ENCODE measurements at regions not wholly inside any gene's neighbourhood (a gene's known extent, or its start where the extent isn't known, plus 50 kb on each side); places are given as distances from the start of the nearest gene placed in this dataset.

DNA sequence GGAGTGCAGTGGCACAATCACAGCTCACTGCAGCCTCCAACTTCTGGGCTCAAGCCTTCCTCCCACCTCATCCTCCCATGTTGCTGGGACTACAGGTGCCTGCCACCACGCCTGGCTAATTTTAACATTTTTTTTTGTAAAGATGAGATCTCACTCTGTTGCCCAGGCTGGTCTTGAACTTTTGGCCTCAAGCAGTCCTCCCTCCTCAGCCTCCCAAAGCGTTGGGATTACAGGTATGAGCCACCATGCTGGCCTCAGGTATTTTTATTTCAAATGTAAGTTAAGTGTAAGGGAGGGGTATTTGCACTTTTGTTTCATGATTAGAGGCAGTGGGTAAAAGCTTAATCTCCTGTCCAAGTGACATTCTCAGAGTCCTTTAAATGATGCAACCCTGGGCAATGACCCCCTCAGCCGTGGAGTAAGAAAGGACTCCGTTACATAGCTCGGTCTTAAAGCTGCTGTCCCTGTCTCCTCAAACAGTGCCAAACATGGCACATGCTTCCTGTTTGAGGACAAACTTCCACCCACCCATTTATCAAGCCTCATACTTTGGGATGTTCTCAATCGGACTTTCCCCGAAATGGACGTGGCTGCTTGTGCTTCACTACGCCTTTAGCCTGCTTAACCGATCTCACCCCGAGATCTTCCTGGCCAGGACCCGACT, 296.1 kb downstream of the BAMBI start:
- in situ Hi-C loops (cut with HindIII; ENCODE audit: low pct_unique_long_range_greater_than_20kb, low sequenced_read_pairs) (no loop called here), intact Hi-C loops (cut with micrococcal nuclease; ENCODE audit: unreplicated experiment) (no loop called here)
- Histone ChIP-seq H3K27me3 (ENCODE audit: control insufficient read depth, insufficient read depth, low read length) (no peaks in the 10 kb centered on the region), H3K4me3 (ENCODE audit: low read depth in 2 of 2, low read length in 2 of 2) (no peak overlapping the region), H3K9me3 (ENCODE audit: control insufficient read depth, insufficient read depth, low read depth, low read length) (no peaks in the 10 kb centered on the region), H3K27ac (ENCODE audit: low read length) (no peak overlapping the region), H3K36me3 (ENCODE audit: control insufficient read depth, insufficient read depth, low read length) (no peaks in the 10 kb centered on the region), H3K4me1 (ENCODE audit: control insufficient read depth, insufficient read depth, low read length) (no peaks in the 10 kb centered on the region)
- no peak for ATAC-seq
- BruUV-seq (replicated peaks), result no TSS peak
- DNase-seq (ENCODE audit: low read depth, low spot score), result no peak
- no peak for TF ChIP-seq TCF7L2 (IDR thresholded peaks at IDR 0.05; ENCODE audit: low read depth, low read length)
- ChIA-PET POLR2A (no interaction called here), CTCF (no interaction called here)

DNA sequence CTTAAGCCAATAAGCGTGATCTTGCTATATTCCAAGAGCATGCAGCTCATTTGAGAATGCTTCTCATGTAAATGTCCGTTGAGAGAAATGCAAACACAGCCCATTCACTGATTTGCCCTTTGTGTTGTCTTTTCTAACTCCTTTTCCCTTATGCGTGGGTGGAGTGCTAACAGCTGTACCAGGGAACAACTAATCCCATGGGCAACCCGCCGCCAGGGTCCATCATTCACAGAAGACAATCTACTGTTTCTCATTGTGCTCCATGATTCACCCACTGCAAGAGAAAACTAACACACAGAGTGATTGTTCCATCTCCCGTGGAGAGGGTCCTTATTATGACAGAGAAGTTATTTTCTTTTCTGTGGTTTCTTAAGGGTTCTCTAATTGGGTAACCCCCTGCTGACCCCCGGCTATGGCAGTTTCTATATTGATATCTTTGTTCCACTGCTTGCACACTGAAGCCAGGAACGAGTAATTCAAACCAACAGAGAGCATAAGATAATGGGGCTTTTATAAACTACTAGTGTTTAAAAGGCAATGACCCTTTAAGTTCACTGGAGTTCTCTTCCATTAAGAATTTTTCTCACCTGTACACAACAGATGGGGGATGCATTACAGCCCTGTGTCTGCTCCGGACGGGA, 298.7 kb downstream of the BAMBI start:
- intact Hi-C loops (cut with micrococcal nuclease; ENCODE audit: unreplicated experiment) (no loop called here), in situ Hi-C loops (cut with HindIII; ENCODE audit: low pct_unique_long_range_greater_than_20kb, low sequenced_read_pairs) (no loop called here)
- H3K27ac ChIP-seq (ENCODE audit: low read length), result no peak overlapping the region
- H3K27me3 ChIP-seq (ENCODE audit: control insufficient read depth, insufficient read depth, low read length), result no peaks in the 10 kb centered on the region
- DNase-seq (ENCODE audit: low read depth, low spot score), result no peak
- H3K9me3 ChIP-seq (ENCODE audit: control insufficient read depth, insufficient read depth, low read depth, low read length), result no peaks in the 10 kb centered on the region
- H3K4me3 ChIP-seq (ENCODE audit: low read depth in 2 of 2, low read length in 2 of 2), result no peak overlapping the region
- no peaks in the 10 kb centered on the region for H3K36me3 ChIP-seq (ENCODE audit: control insufficient read depth, insufficient read depth, low read length)
- no peaks in the 10 kb centered on the region for H3K4me1 ChIP-seq (ENCODE audit: control insufficient read depth, insufficient read depth, low read length)
- BruUV-seq (replicated peaks), result no TSS peak
- ChIA-PET CTCF (interaction anchor here (0.5 kb wide), 1 partner anchor 19 kb away, joined by 5 read pairs; no protein-coding TSS in a partner anchor), POLR2A (no interaction called here)
- no peak for TF ChIP-seq TCF7L2 (IDR thresholded peaks at IDR 0.05; ENCODE audit: low read depth, low read length)
- no peak for TF ChIP-seq SIN3A (IDR thresholded peaks at IDR 0.05; ENCODE audit: borderline replicate concordance, insufficient read depth, low read depth, low read length)
- TF ChIP-seq, protein P1, sequence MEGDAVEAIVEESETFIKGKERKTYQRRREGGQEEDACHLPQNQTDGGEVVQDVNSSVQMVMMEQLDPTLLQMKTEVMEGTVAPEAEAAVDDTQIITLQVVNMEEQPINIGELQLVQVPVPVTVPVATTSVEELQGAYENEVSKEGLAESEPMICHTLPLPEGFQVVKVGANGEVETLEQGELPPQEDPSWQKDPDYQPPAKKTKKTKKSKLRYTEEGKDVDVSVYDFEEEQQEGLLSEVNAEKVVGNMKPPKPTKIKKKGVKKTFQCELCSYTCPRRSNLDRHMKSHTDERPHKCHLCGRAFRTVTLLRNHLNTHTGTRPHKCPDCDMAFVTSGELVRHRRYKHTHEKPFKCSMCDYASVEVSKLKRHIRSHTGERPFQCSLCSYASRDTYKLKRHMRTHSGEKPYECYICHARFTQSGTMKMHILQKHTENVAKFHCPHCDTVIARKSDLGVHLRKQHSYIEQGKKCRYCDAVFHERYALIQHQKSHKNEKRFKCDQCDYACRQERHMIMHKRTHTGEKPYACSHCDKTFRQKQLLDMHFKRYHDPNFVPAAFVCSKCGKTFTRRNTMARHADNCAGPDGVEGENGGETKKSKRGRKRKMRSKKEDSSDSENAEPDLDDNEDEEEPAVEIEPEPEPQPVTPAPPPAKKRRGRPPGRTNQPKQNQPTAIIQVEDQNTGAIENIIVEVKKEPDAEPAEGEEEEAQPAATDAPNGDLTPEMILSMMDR (IDR thresholded peaks at IDR 0.05), result no peak
- no peak for TF ChIP-seq POLR2AphosphoS5 (IDR thresholded peaks at IDR 0.05; ENCODE audit: low read depth, low read length)
- TF ChIP-seq, protein P2, sequence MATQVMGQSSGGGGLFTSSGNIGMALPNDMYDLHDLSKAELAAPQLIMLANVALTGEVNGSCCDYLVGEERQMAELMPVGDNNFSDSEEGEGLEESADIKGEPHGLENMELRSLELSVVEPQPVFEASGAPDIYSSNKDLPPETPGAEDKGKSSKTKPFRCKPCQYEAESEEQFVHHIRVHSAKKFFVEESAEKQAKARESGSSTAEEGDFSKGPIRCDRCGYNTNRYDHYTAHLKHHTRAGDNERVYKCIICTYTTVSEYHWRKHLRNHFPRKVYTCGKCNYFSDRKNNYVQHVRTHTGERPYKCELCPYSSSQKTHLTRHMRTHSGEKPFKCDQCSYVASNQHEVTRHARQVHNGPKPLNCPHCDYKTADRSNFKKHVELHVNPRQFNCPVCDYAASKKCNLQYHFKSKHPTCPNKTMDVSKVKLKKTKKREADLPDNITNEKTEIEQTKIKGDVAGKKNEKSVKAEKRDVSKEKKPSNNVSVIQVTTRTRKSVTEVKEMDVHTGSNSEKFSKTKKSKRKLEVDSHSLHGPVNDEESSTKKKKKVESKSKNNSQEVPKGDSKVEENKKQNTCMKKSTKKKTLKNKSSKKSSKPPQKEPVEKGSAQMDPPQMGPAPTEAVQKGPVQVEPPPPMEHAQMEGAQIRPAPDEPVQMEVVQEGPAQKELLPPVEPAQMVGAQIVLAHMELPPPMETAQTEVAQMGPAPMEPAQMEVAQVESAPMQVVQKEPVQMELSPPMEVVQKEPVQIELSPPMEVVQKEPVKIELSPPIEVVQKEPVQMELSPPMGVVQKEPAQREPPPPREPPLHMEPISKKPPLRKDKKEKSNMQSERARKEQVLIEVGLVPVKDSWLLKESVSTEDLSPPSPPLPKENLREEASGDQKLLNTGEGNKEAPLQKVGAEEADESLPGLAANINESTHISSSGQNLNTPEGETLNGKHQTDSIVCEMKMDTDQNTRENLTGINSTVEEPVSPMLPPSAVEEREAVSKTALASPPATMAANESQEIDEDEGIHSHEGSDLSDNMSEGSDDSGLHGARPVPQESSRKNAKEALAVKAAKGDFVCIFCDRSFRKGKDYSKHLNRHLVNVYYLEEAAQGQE (IDR thresholded peaks at IDR 0.05; ENCODE audit: insufficient read depth in 1 of 2, low read depth in 2 of 2, low read length in 1 of 2), result no peak
- ATAC-seq, result no peak

DNA sequence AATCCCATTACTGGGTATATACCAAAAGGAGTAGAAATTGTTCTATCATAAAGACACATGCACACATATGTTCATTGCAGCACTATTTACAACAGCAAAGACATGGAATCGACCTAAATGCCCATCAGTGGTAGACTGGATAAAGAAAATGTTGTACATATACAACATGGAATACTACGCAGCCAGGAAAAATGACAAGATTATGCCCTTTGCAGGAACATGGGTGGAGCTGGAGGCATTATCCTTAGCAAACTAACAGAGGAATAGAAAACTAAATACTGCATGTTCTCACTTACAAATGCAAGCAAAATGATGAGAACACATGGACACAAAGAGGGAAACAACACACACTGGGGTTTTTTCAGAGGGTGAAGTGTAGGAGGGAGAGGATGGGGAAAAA, 300.2 kb downstream of the BAMBI start:
- BruUV-seq (replicated peaks), result no TSS peak
- in situ Hi-C loops (cut with HindIII; ENCODE audit: low pct_unique_long_range_greater_than_20kb, low sequenced_read_pairs), result no loop called here
- POLR2A ChIA-PET, result no interaction called here
- Histone ChIP-seq H3K36me3 (ENCODE audit: control insufficient read depth, insufficient read depth, low read length) (no peaks in the 10 kb centered on the region), H3K27me3 (ENCODE audit: control insufficient read depth, insufficient read depth, low read length) (no peaks in the 10 kb centered on the region), H3K4me3 (ENCODE audit: low read depth in 2 of 2, low read length in 2 of 2) (no peak overlapping the region), H3K27ac (ENCODE audit: low read length) (no peak overlapping the region), H3K4me1 (ENCODE audit: control insufficient read depth, insufficient read depth, low read length) (no peaks in the 10 kb centered on the region), H3K9me3 (ENCODE audit: control insufficient read depth, insufficient read depth, low read depth, low read length) (no peaks in the 10 kb centered on the region)
- TF ChIP-seq POLR2AphosphoS5 (IDR thresholded peaks at IDR 0.05; ENCODE audit: low read depth, low read length), result no peak
- TF ChIP-seq, protein P2 (IDR thresholded peaks at IDR 0.05; ENCODE audit: insufficient read depth in 1 of 2, low read depth in 2 of 2, low read length in 1 of 2), result no peak
- no peak for TF ChIP-seq TCF7L2 (IDR thresholded peaks at IDR 0.05; ENCODE audit: low read depth, low read length)
- no peak for TF ChIP-seq SIN3A (IDR thresholded peaks at IDR 0.05; ENCODE audit: borderline replicate concordance, insufficient read depth, low read depth, low read length)
- TF ChIP-seq, protein P1 (IDR thresholded peaks at IDR 0.05), result no peak
- intact Hi-C loops (cut with micrococcal nuclease; ENCODE audit: unreplicated experiment), result no loop called here
- ATAC-seq (no peak), DNase-seq (ENCODE audit: low read depth, low spot score) (no peak)
- CTCF ChIA-PET, result no interaction called here

Measured in Panc1 (cell line).